Right atrium auricular region (tissue), 2 donors: ENCODE measurements at regions not wholly inside any gene's neighbourhood (a gene's known extent, or its start where the extent isn't known, plus 50 kb on each side); places are given as distances from the start of the nearest gene placed in this dataset.

Source experiments
- DNase-seq: peaks from one replicate; pipeline ENCODE4 v3.0.0-alpha.2; 2019; ENCODE audit warnings: low spot score
- H3K27ac ChIP-seq, 2 donors: fragments of 200-600 bp; sonication (generic); 1 replicate in 1 of 2; 2 replicates in 1 of 2; pipeline ENCODE4 v1.5.1; 2016 to 2019
- H3K27me3 ChIP-seq, 2 donors: fragments of 200-600 bp; sonication (generic); one replicate each; pipeline versions ENCODE4 v1.5.1 to v1.6.0; 2017 to 2019
- H3K36me3 ChIP-seq: fragments of 200-600 bp; sonication (generic); one replicate; pipeline ENCODE4 v1.5.1; 2016
- H3K4me1 ChIP-seq, 2 donors: fragments of 200-600 bp; sonication (generic); one replicate each; pipeline versions ENCODE4 v1.5.1 to v1.6.0; 2017 to 2019
- H3K4me3 ChIP-seq, 2 donors: fragments of 200-600 bp; sonication (generic); 1 replicate in 1 of 2; 2 replicates in 1 of 2; pipeline ENCODE4 v1.5.1; 2017 to 2019; ENCODE audit warnings: mild to moderate bottlenecking in 1 of 2, moderate library complexity in 1 of 2
- H3K9me3 ChIP-seq, 2 donors: fragments of 200-600 bp; sonication (generic); one replicate each; pipeline ENCODE4 v1.5.1; 2019
- TF ChIP-seq, protein P1 (sequence below), 2 donors: fragments of 200-600 bp; sonication (generic); IDR thresholded peaks; one replicate each; pipeline ENCODE4 v1.5.1; 2019; ENCODE audit warnings: antibody characterized with exemption in 2 of 2

- Histone ChIP-seq H3K9me3 (no peaks in the 10 kb centered on the region), H3K36me3 (no peaks in the 10 kb centered on the region), H3K4me3 (no peak overlapping the region), H3K27me3 (no peaks in the 10 kb centered on the region), H3K27ac (no peak overlapping the region), H3K4me1 (peaks cover 0 to 12% of the 10 kb centered on the region in 2 donors)
- TF ChIP-seq, protein P1, sequence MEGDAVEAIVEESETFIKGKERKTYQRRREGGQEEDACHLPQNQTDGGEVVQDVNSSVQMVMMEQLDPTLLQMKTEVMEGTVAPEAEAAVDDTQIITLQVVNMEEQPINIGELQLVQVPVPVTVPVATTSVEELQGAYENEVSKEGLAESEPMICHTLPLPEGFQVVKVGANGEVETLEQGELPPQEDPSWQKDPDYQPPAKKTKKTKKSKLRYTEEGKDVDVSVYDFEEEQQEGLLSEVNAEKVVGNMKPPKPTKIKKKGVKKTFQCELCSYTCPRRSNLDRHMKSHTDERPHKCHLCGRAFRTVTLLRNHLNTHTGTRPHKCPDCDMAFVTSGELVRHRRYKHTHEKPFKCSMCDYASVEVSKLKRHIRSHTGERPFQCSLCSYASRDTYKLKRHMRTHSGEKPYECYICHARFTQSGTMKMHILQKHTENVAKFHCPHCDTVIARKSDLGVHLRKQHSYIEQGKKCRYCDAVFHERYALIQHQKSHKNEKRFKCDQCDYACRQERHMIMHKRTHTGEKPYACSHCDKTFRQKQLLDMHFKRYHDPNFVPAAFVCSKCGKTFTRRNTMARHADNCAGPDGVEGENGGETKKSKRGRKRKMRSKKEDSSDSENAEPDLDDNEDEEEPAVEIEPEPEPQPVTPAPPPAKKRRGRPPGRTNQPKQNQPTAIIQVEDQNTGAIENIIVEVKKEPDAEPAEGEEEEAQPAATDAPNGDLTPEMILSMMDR (IDR thresholded peaks at IDR 0.05) = no peak
- no peak for DNase-seq
Measured at GRCh38 chr10:31607481-31607880, 288.5 kb downstream of the ZEB1 start.

GRCh38 chr10:31606841-31607240 lies 287.8 kb downstream of the ZEB1 start:
- no peak for DNase-seq
- Histone ChIP-seq H3K4me3 (no peak overlapping the region), H3K36me3 (no peaks in the 10 kb centered on the region), H3K27me3 (no peaks in the 10 kb centered on the region), H3K27ac (no peak overlapping the region), H3K9me3 (no peaks in the 10 kb centered on the region), H3K4me1 (peaks cover 0 to 17% of the 10 kb centered on the region in 2 donors)
- TF ChIP-seq, protein P1 (IDR thresholded peaks at IDR 0.05) = no peak

- H3K27ac ChIP-seq = peak overlapping the region in 1 of 2 donors; percentile 11
Measured at GRCh38 chr10:31605861-31606525, 287.0 kb downstream of the ZEB1 start.

DNA sequence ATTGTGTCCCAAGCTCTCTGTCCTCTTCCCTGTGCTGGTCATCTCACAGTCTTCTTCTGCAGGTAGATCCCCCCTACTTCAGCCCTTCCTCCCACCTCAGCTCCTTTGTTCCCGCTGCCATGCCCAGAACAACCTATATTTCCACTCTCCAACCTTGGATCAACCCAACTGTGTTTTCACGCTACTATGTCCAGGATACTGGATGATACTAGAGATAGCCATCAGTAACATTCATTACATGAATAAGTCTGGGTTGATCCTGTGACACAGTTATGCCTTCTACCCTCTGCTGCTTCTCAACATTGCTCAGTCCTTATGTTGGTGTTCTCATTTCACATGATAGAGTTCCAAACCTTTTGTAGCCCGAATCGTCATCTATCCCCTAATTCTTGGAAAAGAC lies 286.4 kb downstream of the ZEB1 start:
- Histone ChIP-seq H3K27ac (peak overlapping the region in 1 of 2 donors; percentile 11), H3K9me3 (no peaks in the 10 kb centered on the region), H3K4me3 (no peak overlapping the region), H3K36me3 (no peaks in the 10 kb centered on the region), H3K27me3 (no peaks in the 10 kb centered on the region), H3K4me1 (peaks cover 0 to 17% of the 10 kb centered on the region in 2 donors)
- TF ChIP-seq, protein P1 (IDR thresholded peaks at IDR 0.05) = no peak
- no peak for DNase-seq

More at GRCh38 chr10:31605861-31606525, 287.0 kb downstream of the ZEB1 start:
- TF ChIP-seq, protein P1 (IDR thresholded peaks at IDR 0.05) = no peak
- no peak for DNase-seq
- Histone ChIP-seq H3K9me3 (no peaks in the 10 kb centered on the region), H3K27me3 (no peaks in the 10 kb centered on the region), H3K4me3 (no peak overlapping the region), H3K4me1 (peaks cover 0 to 17% of the 10 kb centered on the region in 2 donors), H3K36me3 (no peaks in the 10 kb centered on the region)

GRCh38 chr10:31604646-31605170 lies 285.7 kb downstream of the ZEB1 start:
- H3K27me3 ChIP-seq = no peaks in the 10 kb centered on the region
- H3K4me1 ChIP-seq = peaks cover 0 to 17% of the 10 kb centered on the region in 2 donors
- no peak for DNase-seq
- H3K4me3 ChIP-seq = no peak overlapping the region
- H3K9me3 ChIP-seq = no peaks in the 10 kb centered on the region
- TF ChIP-seq, protein P1 (IDR thresholded peaks at IDR 0.05) = no peak
- no peaks in the 10 kb centered on the region for H3K36me3 ChIP-seq
- peak overlapping the region in 1 of 2 donors; percentile 94 for H3K27ac ChIP-seq
